NB4 (cell line): ENCODE measurements at regions not wholly inside any gene's neighbourhood (a gene's known extent, or its start where the extent isn't known, plus 50 kb on each side); places are given as distances from the start of the nearest gene placed in this dataset.

ENCODE experiments used
- CTCF ChIP-seq: IDR thresholded peaks from one replicate; pipeline ENCODE4 v1.5.1; 2012; ENCODE audit warnings: low read depth, low read length
- MAX ChIP-seq: IDR thresholded peaks from 2 replicates; pipeline ENCODE4 v1.6.1; 2011; ENCODE audit warnings: low read depth, low read length
- MYC ChIP-seq: IDR thresholded peaks from 2 replicates; pipeline ENCODE4 v1.6.1; 2011; ENCODE audit warnings: low read depth, low read length
- POLR2A ChIP-seq: IDR thresholded peaks from 2 replicates; pipeline ENCODE4 v1.6.1; 2011; ENCODE audit warnings: mild to moderate bottlenecking; ENCODE audit not compliant: insufficient read length; ENCODE audit errors: extremely low read depth

DNA sequence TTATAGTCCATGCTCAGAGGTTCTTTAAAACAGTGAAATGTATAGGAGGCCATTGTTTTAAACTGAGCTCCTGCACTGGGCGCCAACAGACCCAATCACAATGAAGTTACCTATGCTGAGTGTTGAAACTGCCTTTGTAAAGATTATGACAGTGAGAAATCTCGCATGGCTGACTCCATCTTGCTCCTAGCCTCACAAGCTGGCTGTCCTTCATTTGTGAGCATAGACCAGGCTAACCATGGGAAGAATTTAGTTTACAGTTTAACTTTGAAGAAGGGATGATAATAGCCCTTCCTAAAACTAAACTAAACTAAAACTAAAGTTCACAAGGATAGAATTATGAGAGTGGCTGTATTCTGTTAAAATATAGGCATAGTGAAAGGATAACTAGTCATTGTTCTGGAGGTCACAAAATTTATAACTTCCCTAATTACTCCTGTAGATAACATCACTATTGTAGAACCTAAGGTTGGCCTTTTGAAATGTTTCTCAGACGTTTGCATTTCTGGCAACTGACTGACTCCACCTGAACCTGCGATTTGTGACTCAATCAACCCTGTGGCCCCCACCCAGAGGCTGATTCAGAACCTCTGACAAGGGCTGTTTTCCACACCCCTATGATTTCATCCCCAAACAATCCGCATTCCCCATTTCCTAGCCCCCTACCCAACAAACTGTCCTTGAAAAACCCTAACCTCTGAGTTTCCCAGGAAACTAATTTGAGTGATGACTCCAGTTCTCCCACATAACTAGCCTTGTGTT is 59.1 kb downstream of the HMHB1 start:
- no peak for TF ChIP-seq CTCF
- TF ChIP-seq POLR2A = no peak
- no peak for TF ChIP-seq MAX
- TF ChIP-seq MYC = no peak
